A673 (cell line): ENCODE measurements at regions not wholly inside any gene's neighbourhood (a gene's known extent, or its start where the extent isn't known, plus 50 kb on each side); places are given as distances from the start of the nearest gene placed in this dataset.

Source experiments
- BruUV-seq: library from RNA; stranded (reverse); fragments of 400-500 nt; replicated peaks from 2 replicates; lab custom pipeline; 2021; lab: Mats Ljungman, UMichigan
- CTCF ChIA-PET: fragments of 300-600 bp; sonication (Branson Sonifier 250); formaldehyde crosslinking; loops from one replicate; lab custom pipeline; 2022; ENCODE audit warnings: antibody characterized with exemption; lab: Charles Lee
- POLR2A ChIA-PET: fragments of 300-600 bp; sonication (Branson Sonifier 250); formaldehyde crosslinking; loops from one replicate; lab custom pipeline; 2022; ENCODE audit warnings: antibody characterized with exemption; ENCODE audit not compliant: low non-redundant PET; lab: Charles Lee
- DNase-seq: peaks from one replicate; pipeline ENCODE4 v3.0.0-alpha.2; 2015; ENCODE audit warnings: low spot score
- H3K27ac ChIP-seq: fragments of 200-600 bp; sonication (generic); 2 replicates; pipeline ENCODE4 v1.5.1; 2016; ENCODE audit warnings: mixed run types, low read depth, mild to moderate bottlenecking, mixed read lengths, antibody characterized with exemption, low read length; ENCODE audit not compliant: poor library complexity, severe bottlenecking
- H3K27me3 ChIP-seq: fragments of 200-600 bp; sonication (generic); replicated peaks from 2 replicates; pipeline ENCODE4 v1.6.1; 2017; ENCODE audit warnings: mixed run types, low read depth, mild to moderate bottlenecking, mixed read lengths, antibody characterized with exemption, low read length; ENCODE audit not compliant: insufficient read depth, poor library complexity
- H3K36me3 ChIP-seq: fragments of 200-600 bp; sonication (generic); 2 replicates; pipeline ENCODE4 v1.6.1; 2016; ENCODE audit warnings: mixed run types, mild to moderate bottlenecking, mixed read lengths, antibody characterized with exemption, low read length; ENCODE audit not compliant: insufficient read depth, poor library complexity, severe bottlenecking
- H3K4me1 ChIP-seq: fragments of 200-600 bp; sonication (generic); 2 replicates; pipeline ENCODE4 v1.6.1; 2017; ENCODE audit warnings: mixed run types, mild to moderate bottlenecking, mixed read lengths, antibody characterized with exemption, low read length; ENCODE audit not compliant: insufficient read depth, poor library complexity, severe bottlenecking
- H3K4me3 ChIP-seq: fragments of 200-600 bp; sonication (generic); 2 replicates; pipeline ENCODE4 v1.5.1; 2016; ENCODE audit warnings: low read depth, mixed run types, mild to moderate bottlenecking, mixed read lengths, low read length; ENCODE audit not compliant: poor library complexity, severe bottlenecking
- H3K9me3 ChIP-seq: fragments of 200-600 bp; sonication (generic); 2 replicates; pipeline ENCODE4 v1.6.1; 2016; ENCODE audit warnings: mixed run types, low read depth, mild to moderate bottlenecking, mixed read lengths, antibody characterized with exemption, low read length; ENCODE audit not compliant: poor library complexity, severe bottlenecking
- EZH2 ChIP-seq: fragments of 200-600 bp; sonication (generic); IDR thresholded peaks from 2 replicates; pipeline ENCODE4 v1.6.1; 2017; ENCODE audit warnings: borderline replicate concordance, low read depth, mild to moderate bottlenecking, mixed read lengths, antibody characterized with exemption, low read length; ENCODE audit not compliant: poor library complexity, severe bottlenecking
- intact Hi-C: fragments of 100-400 bp; cut with micrococcal nuclease; formaldehyde crosslinking; loops from one replicate; pipeline ENCODE4 v1.10.0; 2022; ENCODE audit not compliant: unreplicated experiment
- TF ChIP-seq, protein P1 (sequence below): fragments of 300-800, 200-600 bp; sonication (generic); conservative IDR thresholded peaks from 2 replicates; pipeline ENCODE4 v1.5.1; 2017; ENCODE audit warnings: low read depth, mild to moderate bottlenecking, antibody characterized with exemption, low read length, moderate library complexity, mixed read lengths

DNA sequence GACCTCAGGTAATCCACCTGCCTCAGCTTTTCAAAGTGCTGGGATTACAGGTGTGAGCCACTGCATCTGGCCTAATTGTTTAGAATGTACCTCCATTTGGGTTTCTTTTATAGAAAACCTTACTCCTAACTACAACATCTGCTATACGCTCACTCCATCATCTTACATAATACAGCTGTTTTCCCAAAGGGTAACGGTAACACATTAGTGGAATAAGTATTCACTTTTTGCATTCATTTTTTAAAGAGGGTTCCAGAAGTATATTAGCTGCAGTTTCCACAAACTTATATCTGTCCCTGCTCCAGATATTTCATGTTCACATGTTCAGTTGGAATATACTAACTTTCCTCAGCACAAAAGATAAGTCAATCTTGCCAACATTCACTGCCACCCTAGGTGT lies 640.1 kb upstream of the FSHR start:
- ChIA-PET POLR2A (no interaction called here), CTCF (no interaction called here)
- BruUV-seq: no TSS peak
- no peaks in the 10 kb centered on the region for H3K9me3 ChIP-seq
- no peaks in the 10 kb centered on the region for H3K27me3 ChIP-seq
- H3K27ac ChIP-seq: no peak overlapping the region
- intact Hi-C loops: no loop called here
- H3K4me1 ChIP-seq: no peaks in the 10 kb centered on the region
- TF ChIP-seq EZH2: no peak
- TF ChIP-seq, protein P1, sequence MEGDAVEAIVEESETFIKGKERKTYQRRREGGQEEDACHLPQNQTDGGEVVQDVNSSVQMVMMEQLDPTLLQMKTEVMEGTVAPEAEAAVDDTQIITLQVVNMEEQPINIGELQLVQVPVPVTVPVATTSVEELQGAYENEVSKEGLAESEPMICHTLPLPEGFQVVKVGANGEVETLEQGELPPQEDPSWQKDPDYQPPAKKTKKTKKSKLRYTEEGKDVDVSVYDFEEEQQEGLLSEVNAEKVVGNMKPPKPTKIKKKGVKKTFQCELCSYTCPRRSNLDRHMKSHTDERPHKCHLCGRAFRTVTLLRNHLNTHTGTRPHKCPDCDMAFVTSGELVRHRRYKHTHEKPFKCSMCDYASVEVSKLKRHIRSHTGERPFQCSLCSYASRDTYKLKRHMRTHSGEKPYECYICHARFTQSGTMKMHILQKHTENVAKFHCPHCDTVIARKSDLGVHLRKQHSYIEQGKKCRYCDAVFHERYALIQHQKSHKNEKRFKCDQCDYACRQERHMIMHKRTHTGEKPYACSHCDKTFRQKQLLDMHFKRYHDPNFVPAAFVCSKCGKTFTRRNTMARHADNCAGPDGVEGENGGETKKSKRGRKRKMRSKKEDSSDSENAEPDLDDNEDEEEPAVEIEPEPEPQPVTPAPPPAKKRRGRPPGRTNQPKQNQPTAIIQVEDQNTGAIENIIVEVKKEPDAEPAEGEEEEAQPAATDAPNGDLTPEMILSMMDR: no peak
- H3K4me3 ChIP-seq: no peak overlapping the region
- H3K36me3 ChIP-seq: no peaks in the 10 kb centered on the region
- no peak for DNase-seq

DNA sequence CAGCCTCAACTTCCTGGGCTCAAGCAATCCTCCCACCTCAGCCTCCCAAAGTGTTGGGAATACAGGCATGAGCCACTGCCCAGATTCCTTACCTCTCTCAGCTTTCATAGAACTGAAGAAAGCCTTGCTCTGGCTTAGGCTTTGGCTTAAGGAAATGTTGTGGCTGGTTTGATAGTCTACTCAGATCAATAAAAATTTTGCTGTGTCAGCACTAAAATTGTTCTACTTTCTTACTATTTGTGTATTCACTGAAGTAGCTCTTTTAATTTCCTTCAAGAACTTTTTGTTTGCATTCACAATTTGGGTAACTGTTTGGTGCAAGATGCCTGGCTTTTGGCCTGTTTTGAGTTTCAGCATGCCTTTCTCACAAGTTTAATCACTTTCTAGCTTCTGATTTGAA lies 634.0 kb upstream of the FSHR start:
- TF ChIP-seq, protein P1: no peak
- no peak for TF ChIP-seq EZH2
- ChIA-PET CTCF (no interaction called here), POLR2A (no interaction called here)
- no peaks in the 10 kb centered on the region for H3K9me3 ChIP-seq
- no peak overlapping the region for H3K27ac ChIP-seq
- H3K36me3 ChIP-seq: no peaks in the 10 kb centered on the region
- DNase-seq: no peak
- intact Hi-C loops: no loop called here
- H3K4me3 ChIP-seq: no peak overlapping the region
- no peaks in the 10 kb centered on the region for H3K27me3 ChIP-seq
- no peaks in the 10 kb centered on the region for H3K4me1 ChIP-seq
- no TSS peak for BruUV-seq

- TF ChIP-seq, protein P1: no peak
- no peak for TF ChIP-seq EZH2
- Histone ChIP-seq H3K9me3 (no peaks in the 10 kb centered on the region), H3K36me3 (no peaks in the 10 kb centered on the region), H3K27ac (no peak overlapping the region), H3K4me1 (no peaks in the 10 kb centered on the region), H3K27me3 (no peaks in the 10 kb centered on the region), H3K4me3 (no peak overlapping the region)
- ChIA-PET POLR2A (no interaction called here), CTCF (no interaction called here)
- no TSS peak for BruUV-seq
- intact Hi-C loops: no loop called here
- DNase-seq: no peak
Observed at GRCh38 chr2:49780949-49781348, 626.6 kb upstream of the FSHR start.
